Gastroesophageal sphincter (tissue), 3 donors: ENCODE measurements at regions not wholly inside any gene's neighbourhood (a gene's known extent, or its start where the extent isn't known, plus 50 kb on each side); places are given as distances from the start of the nearest gene placed in this dataset.

ENCODE experiments used
- POLR2A ChIP-seq, 2 donors: fragments of 450-650 bp; IDR thresholded peaks; one replicate each; pipeline ENCODE4 v1.6.1; 2017; ENCODE audit warnings: antibody characterized with exemption in 2 of 2, mild to moderate bottlenecking in 2 of 2, moderate library complexity in 1 of 2
- POLR2AphosphoS5 ChIP-seq: sonication (generic); formaldehyde crosslinking; IDR thresholded peaks from one replicate; pipeline ENCODE4 v1.6.1; 2017; ENCODE audit warnings: antibody characterized with exemption
- TF ChIP-seq, protein P1 (sequence below), 4 experiments: fragments of 200-600 bp in 2 of 4; fragments of 450-650 bp in 2 of 4; sonication (generic) in 1 of 4; IDR thresholded peaks; one replicate each; pipeline ENCODE4 v1.5.1; 2017 to 2019; ENCODE audit warnings: antibody characterized with exemption in 4 of 4, mild to moderate bottlenecking in 2 of 4, moderate library complexity in 2 of 4

GRCh38 chr12:131452444-131452860 is 258.4 kb upstream of the SFSWAP start:
- TF ChIP-seq POLR2A (IDR thresholded peaks at IDR 0.05): no peak
- TF ChIP-seq, protein P1, sequence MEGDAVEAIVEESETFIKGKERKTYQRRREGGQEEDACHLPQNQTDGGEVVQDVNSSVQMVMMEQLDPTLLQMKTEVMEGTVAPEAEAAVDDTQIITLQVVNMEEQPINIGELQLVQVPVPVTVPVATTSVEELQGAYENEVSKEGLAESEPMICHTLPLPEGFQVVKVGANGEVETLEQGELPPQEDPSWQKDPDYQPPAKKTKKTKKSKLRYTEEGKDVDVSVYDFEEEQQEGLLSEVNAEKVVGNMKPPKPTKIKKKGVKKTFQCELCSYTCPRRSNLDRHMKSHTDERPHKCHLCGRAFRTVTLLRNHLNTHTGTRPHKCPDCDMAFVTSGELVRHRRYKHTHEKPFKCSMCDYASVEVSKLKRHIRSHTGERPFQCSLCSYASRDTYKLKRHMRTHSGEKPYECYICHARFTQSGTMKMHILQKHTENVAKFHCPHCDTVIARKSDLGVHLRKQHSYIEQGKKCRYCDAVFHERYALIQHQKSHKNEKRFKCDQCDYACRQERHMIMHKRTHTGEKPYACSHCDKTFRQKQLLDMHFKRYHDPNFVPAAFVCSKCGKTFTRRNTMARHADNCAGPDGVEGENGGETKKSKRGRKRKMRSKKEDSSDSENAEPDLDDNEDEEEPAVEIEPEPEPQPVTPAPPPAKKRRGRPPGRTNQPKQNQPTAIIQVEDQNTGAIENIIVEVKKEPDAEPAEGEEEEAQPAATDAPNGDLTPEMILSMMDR (IDR thresholded peaks at IDR 0.05): no peak
- no peak for TF ChIP-seq POLR2AphosphoS5
